HEK293 (cell line): ENCODE measurements at regions not wholly inside any gene's neighbourhood (a gene's known extent, or its start where the extent isn't known, plus 50 kb on each side); places are given as distances from the start of the nearest gene placed in this dataset.

ENCODE experiments used
- CTCF ChIA-PET: fragments of 350-600 bp; formaldehyde crosslinking; extraction: SDS; loops from one replicate; lab custom pipeline; 2021; ENCODE audit warnings: antibody characterized with exemption; lab: Yijun Ruan, JAX
- POLR2A ChIA-PET: fragments of 300-600 bp; formaldehyde crosslinking; extraction: SDS; loops from one replicate; lab custom pipeline; 2020; ENCODE audit warnings: antibody characterized with exemption, inconsistent platforms; lab: Yijun Ruan, JAX
- H3K27ac ChIP-seq: fragments of 200-500 bp; sonication (Bioruptor generic); 2 replicates; pipeline ENCODE4 v1.5.1; 2014; ENCODE audit warnings: low read depth, low read length, control low read depth, inconsistent platforms; ENCODE audit errors: extremely low read depth
- H3K36me3 ChIP-seq, 2 experiments: fragments of 200-500 bp in 1 of 2; sonication (Bioruptor generic) in 1 of 2; 1 replicate in 1 of 2; 2 replicates in 1 of 2; pipeline ENCODE4 v1.5.1; 2014 to 2017; ENCODE audit warnings: inconsistent platforms in 2 of 2, low read length in 2 of 2; ENCODE audit not compliant: control insufficient read depth in 2 of 2, insufficient read depth in 1 of 2
- H3K4me1 ChIP-seq: fragments of 200-500 bp; sonication (Bioruptor generic); 2 replicates; pipeline ENCODE4 v1.5.1; 2014; ENCODE audit warnings: mild to moderate bottlenecking, low read length, inconsistent platforms; ENCODE audit not compliant: control insufficient read depth, insufficient read depth
- H3K4me3 ChIP-seq: 2 replicates; pipeline ENCODE4 v1.5.1; 2011; ENCODE audit warnings: low read depth, mild to moderate bottlenecking, control low read depth, low read length, moderate library complexity
- H3K9me3 ChIP-seq: fragments of 200-500 bp; sonication (Bioruptor generic); 2 replicates; pipeline ENCODE4 v1.5.1; 2014; ENCODE audit warnings: low read depth, low read length, inconsistent platforms; ENCODE audit not compliant: control insufficient read depth, insufficient read depth
- CTCF ChIP-seq: fragments of 450-650 bp; formaldehyde crosslinking; IDR thresholded peaks from 2 replicates; pipeline ENCODE4 v1.5.1; 2016; ENCODE audit warnings: missing biosample characterization, missing genetic modification characterization
- GLI4 ChIP-seq: fragments of 450-650 bp; formaldehyde crosslinking; IDR thresholded peaks from 2 replicates; pipeline ENCODE4 v1.5.1; 2016; ENCODE audit warnings: missing biosample characterization, missing genetic modification characterization
- HOXC10 ChIP-seq: sonication (generic); formaldehyde crosslinking; IDR thresholded peaks from 2 replicates; pipeline ENCODE4 v1.8.1; 2023; ENCODE audit warnings: mild to moderate bottlenecking, missing genetic modification reagents
- KLF17 ChIP-seq: fragments of 450-650 bp; formaldehyde crosslinking; IDR thresholded peaks from 2 replicates; pipeline ENCODE4 v1.5.1; 2016; ENCODE audit warnings: missing biosample characterization, missing genetic modification characterization
- MYNN ChIP-seq: fragments of 450-650 bp; formaldehyde crosslinking; IDR thresholded peaks from 2 replicates; pipeline ENCODE4 v1.5.1; 2016; ENCODE audit warnings: missing biosample characterization, missing genetic modification characterization, borderline replicate concordance
- OVOL3 ChIP-seq: fragments of 450-650 bp; formaldehyde crosslinking; IDR thresholded peaks from 2 replicates; pipeline ENCODE4 v1.5.1; 2016; ENCODE audit warnings: missing biosample characterization, missing genetic modification characterization
- SCRT1 ChIP-seq: fragments of 450-650 bp; formaldehyde crosslinking; IDR thresholded peaks from 2 replicates; pipeline ENCODE4 v1.5.1; 2016; ENCODE audit warnings: missing biosample characterization, missing genetic modification characterization, borderline replicate concordance
- YY1 ChIP-seq: fragments of 450-650 bp; formaldehyde crosslinking; IDR thresholded peaks from 2 replicates; pipeline ENCODE4 v1.5.1; 2018; ENCODE audit warnings: missing biosample characterization, missing genetic modification characterization
- ZBTB26 ChIP-seq: fragments of 450-650 bp; formaldehyde crosslinking; optimal IDR thresholded peaks from 2 replicates; pipeline ENCODE3; 2016; ENCODE audit warnings: missing biosample characterization, mild to moderate bottlenecking, missing genetic modification characterization
- ZFHX2 ChIP-seq: fragments of 450-650 bp; formaldehyde crosslinking; conservative IDR thresholded peaks from 2 replicates; pipeline ENCODE4 v1.5.1; 2016; ENCODE audit warnings: missing biosample characterization, missing genetic modification characterization
- ZFP37 ChIP-seq: fragments of 450-650 bp; formaldehyde crosslinking; IDR thresholded peaks from 2 replicates; pipeline ENCODE4 v1.5.1; 2016; ENCODE audit warnings: missing biosample characterization, missing genetic modification characterization
- ZFP41 ChIP-seq: fragments of 450-650 bp; formaldehyde crosslinking; IDR thresholded peaks from 2 replicates; pipeline ENCODE4 v1.5.1; 2016; ENCODE audit warnings: missing biosample characterization, missing genetic modification characterization, borderline replicate concordance
- ZNF133 ChIP-seq: fragments of 450-650 bp; formaldehyde crosslinking; IDR thresholded peaks from 2 replicates; pipeline ENCODE4 v1.5.1; 2016; ENCODE audit warnings: missing biosample characterization, missing genetic modification characterization
- ZNF16 ChIP-seq: fragments of 450-650 bp; formaldehyde crosslinking; IDR thresholded peaks from 2 replicates; pipeline ENCODE4 v1.5.1; 2016; ENCODE audit warnings: low read depth, missing biosample characterization, missing genetic modification characterization
- ZNF214 ChIP-seq: fragments of 450-650 bp; formaldehyde crosslinking; IDR thresholded peaks from 2 replicates; pipeline ENCODE4 v1.5.1; 2017; ENCODE audit warnings: missing biosample characterization, mild to moderate bottlenecking, missing genetic modification characterization, borderline replicate concordance
- ZNF266 ChIP-seq: fragments of 450-650 bp; formaldehyde crosslinking; IDR thresholded peaks from 2 replicates; pipeline ENCODE4 v1.5.1; 2016; ENCODE audit warnings: missing biosample characterization, missing genetic modification characterization, low read depth
- ZNF335 ChIP-seq: fragments of 450-650 bp; formaldehyde crosslinking; conservative IDR thresholded peaks from 2 replicates; pipeline ENCODE4 v1.5.1; 2016; ENCODE audit warnings: missing biosample characterization, missing genetic modification characterization
- ZNF341 ChIP-seq: fragments of 450-650 bp; formaldehyde crosslinking; IDR thresholded peaks from 2 replicates; pipeline ENCODE4; 2016; ENCODE audit warnings: low read depth, missing biosample characterization, missing genetic modification characterization
- ZNF48 ChIP-seq: fragments of 450-650 bp; formaldehyde crosslinking; IDR thresholded peaks from 2 replicates; pipeline ENCODE4 v1.5.1; 2016; ENCODE audit warnings: missing biosample characterization, missing genetic modification characterization
- ZNF518A ChIP-seq: fragments of 450-650 bp; formaldehyde crosslinking; conservative IDR thresholded peaks from 2 replicates; pipeline ENCODE4 v1.5.1; 2016; ENCODE audit warnings: low read depth, missing biosample characterization, missing genetic modification characterization
- ZNF596 ChIP-seq: fragments of 450-650 bp; IDR thresholded peaks from 2 replicates; pipeline ENCODE4 v1.5.0; 2018; ENCODE audit warnings: missing biosample characterization, mild to moderate bottlenecking, missing genetic modification characterization, moderate library complexity
- ZNF621 ChIP-seq: fragments of 450-650 bp; formaldehyde crosslinking; IDR thresholded peaks from 2 replicates; pipeline ENCODE4 v1.5.1; 2017; ENCODE audit warnings: missing biosample characterization, missing genetic modification characterization
- ZNF670 ChIP-seq: fragments of 450-650 bp; formaldehyde crosslinking; IDR thresholded peaks from 2 replicates; pipeline ENCODE4 v1.5.1; 2016; ENCODE audit warnings: missing biosample characterization, missing genetic modification characterization, low read depth
- ZNF747 ChIP-seq: fragments of 450-650 bp; formaldehyde crosslinking; IDR thresholded peaks from 2 replicates; pipeline ENCODE4 v1.5.1; 2016; ENCODE audit warnings: missing biosample characterization, missing genetic modification characterization
- ZNF837 ChIP-seq: fragments of 450-650 bp; formaldehyde crosslinking; IDR thresholded peaks from 2 replicates; pipeline ENCODE4 v1.5.1; 2016; ENCODE audit warnings: missing biosample characterization, missing genetic modification characterization
- ZSCAN23 ChIP-seq: fragments of 450-650 bp; formaldehyde crosslinking; IDR thresholded peaks from 2 replicates; pipeline ENCODE4 v1.5.1; 2016; ENCODE audit warnings: missing biosample characterization, missing genetic modification characterization
- ZXDB ChIP-seq: fragments of 450-650 bp; formaldehyde crosslinking; IDR thresholded peaks from 2 replicates; pipeline ENCODE4 v1.5.1; 2016; ENCODE audit warnings: missing biosample characterization, missing genetic modification characterization

- TF ChIP-seq ZNF16 (tag by site-specific recombination) (no peak), HOXC10 (no peak), ZNF133 (tag by site-specific recombination) (no peak), ZXDB (tag by site-specific recombination) (no peak), CTCF (tag by site-specific recombination) (no peak)
- no peak overlapping the region for H3K4me3 ChIP-seq
- H3K36me3 ChIP-seq, result no peaks in the 10 kb centered on the region
- ChIA-PET POLR2A (no interaction called here), CTCF (no interaction called here)
- no peaks in the 10 kb centered on the region for H3K9me3 ChIP-seq
- no peak overlapping the region for H3K27ac ChIP-seq
- H3K4me1 ChIP-seq, result no peaks in the 10 kb centered on the region
Observed at GRCh38 chr2:88808083-88808482, 116.6 kb downstream of the RPIA start.

GRCh38 chr2:88808652-88809051, 117.2 kb downstream of the RPIA start:
- TF ChIP-seq ZNF266 (tag by site-specific recombination) (no peak), SCRT1 (tag by site-specific recombination) (no peak), ZSCAN23 (no peak), ZNF747 (no peak), ZNF335 (tag by site-specific recombination) (no peak), MYNN (tag by site-specific recombination) (no peak), ZNF596 (no peak), ZFP37 (no peak), ZNF670 (tag by site-specific recombination) (no peak), ZFHX2 (tag by site-specific recombination) (no peak), ZNF837 (tag by site-specific recombination) (no peak), YY1 (no peak), ZXDB (tag by site-specific recombination) (no peak), OVOL3 (tag by site-specific recombination) (no peak), ZNF341 (no peak), ZNF621 (tag by site-specific recombination) (no peak), KLF17 (tag by site-specific recombination) (no peak), ZFP41 (tag by site-specific recombination) (no peak)
- no peak overlapping the region for H3K27ac ChIP-seq
- H3K9me3 ChIP-seq, result no peaks in the 10 kb centered on the region
- H3K4me3 ChIP-seq, result no peak overlapping the region
- H3K4me1 ChIP-seq, result no peaks in the 10 kb centered on the region
- ChIA-PET POLR2A (no interaction called here), CTCF (no interaction called here)
- no peaks in the 10 kb centered on the region for H3K36me3 ChIP-seq

GRCh38 chr2:88809216-88809615, 117.7 kb downstream of the RPIA start:
- no peaks in the 10 kb centered on the region for H3K9me3 ChIP-seq
- ChIA-PET POLR2A (no interaction called here), CTCF (no interaction called here)
- no peak overlapping the region for H3K27ac ChIP-seq
- no peak overlapping the region for H3K4me3 ChIP-seq
- no peaks in the 10 kb centered on the region for H3K4me1 ChIP-seq
- no peaks in the 10 kb centered on the region for H3K36me3 ChIP-seq
- TF ChIP-seq ZNF48 (tag by site-specific recombination) (no peak), ZNF214 (tag by site-specific recombination) (no peak), GLI4 (tag by site-specific recombination) (no peak), ZBTB26 (tag by site-specific recombination) (no peak), ZNF518A (tag by site-specific recombination) (no peak)
